ENCODE measurements at regions not wholly inside any gene's neighbourhood (a gene's known extent, or its start where the extent isn't known, plus 50 kb on each side); places are given as distances from the start of the nearest gene placed in this dataset.

DNA sequence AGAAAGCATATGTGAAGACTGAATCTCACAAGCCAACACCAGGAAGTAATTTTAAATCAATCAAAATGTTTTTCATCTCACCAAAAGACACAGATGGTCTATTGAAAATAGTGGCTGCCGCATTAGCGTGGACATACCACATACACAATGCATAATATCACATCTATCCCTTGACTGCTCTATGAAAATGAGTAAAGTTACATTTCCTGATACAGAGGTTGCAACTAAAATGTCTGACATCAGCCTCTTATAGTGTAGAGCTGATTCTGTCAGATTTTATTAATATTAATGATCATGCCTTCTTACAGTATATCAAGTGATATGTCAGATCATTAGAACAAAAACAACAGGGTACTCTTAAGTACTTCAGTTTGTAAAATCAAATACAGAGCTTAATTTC, 339.8 kb upstream of the EPHA7 start:
- Histone ChIP-seq H3K4me1 (ENCODE audit: control insufficient read depth in 4 of 4, insufficient read depth in 4 of 4, low read length in 3 of 4) (no peaks in the 10 kb centered on the region), H3K9me3 (ENCODE audit: control insufficient read depth in 4 of 4, low read length in 3 of 4) (no peaks in the 10 kb centered on the region), H3K27ac (ENCODE audit: low read depth in 1 of 2, low read length in 2 of 2) (no peak overlapping the region), H3K36me3 (ENCODE audit: control insufficient read depth in 4 of 4, insufficient read depth in 3 of 4, low read depth in 1 of 4, low read length in 3 of 4) (no peaks in the 10 kb centered on the region), H3K9ac (ENCODE audit: low read depth in 1 of 2, low read length in 2 of 2) (no peak overlapping the region), H3K27me3 (ENCODE audit: control insufficient read depth in 4 of 4, insufficient read depth in 4 of 4, low read length in 3 of 4) (no peaks in the 10 kb centered on the region), H3K4me3 (ENCODE audit: low read depth in 1 of 3, low read length in 3 of 3) (no peak overlapping the region)
- TF ChIP-seq YY1 (IDR thresholded peaks at IDR 0.05) = no peak
- TF ChIP-seq RAD21 (IDR thresholded peaks at IDR 0.05) = no peak
- no peak for TF ChIP-seq JUND (IDR thresholded peaks at IDR 0.05)
- TF ChIP-seq ZBTB33 (IDR thresholded peaks at IDR 0.05) = no peak
- TF ChIP-seq, protein P1, sequence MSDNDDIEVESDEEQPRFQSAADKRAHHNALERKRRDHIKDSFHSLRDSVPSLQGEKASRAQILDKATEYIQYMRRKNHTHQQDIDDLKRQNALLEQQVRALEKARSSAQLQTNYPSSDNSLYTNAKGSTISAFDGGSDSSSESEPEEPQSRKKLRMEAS (IDR thresholded peaks at IDR 0.05) = no peak
- TF ChIP-seq RXRA (IDR thresholded peaks at IDR 0.05) = no peak
- TF ChIP-seq, protein P2, sequence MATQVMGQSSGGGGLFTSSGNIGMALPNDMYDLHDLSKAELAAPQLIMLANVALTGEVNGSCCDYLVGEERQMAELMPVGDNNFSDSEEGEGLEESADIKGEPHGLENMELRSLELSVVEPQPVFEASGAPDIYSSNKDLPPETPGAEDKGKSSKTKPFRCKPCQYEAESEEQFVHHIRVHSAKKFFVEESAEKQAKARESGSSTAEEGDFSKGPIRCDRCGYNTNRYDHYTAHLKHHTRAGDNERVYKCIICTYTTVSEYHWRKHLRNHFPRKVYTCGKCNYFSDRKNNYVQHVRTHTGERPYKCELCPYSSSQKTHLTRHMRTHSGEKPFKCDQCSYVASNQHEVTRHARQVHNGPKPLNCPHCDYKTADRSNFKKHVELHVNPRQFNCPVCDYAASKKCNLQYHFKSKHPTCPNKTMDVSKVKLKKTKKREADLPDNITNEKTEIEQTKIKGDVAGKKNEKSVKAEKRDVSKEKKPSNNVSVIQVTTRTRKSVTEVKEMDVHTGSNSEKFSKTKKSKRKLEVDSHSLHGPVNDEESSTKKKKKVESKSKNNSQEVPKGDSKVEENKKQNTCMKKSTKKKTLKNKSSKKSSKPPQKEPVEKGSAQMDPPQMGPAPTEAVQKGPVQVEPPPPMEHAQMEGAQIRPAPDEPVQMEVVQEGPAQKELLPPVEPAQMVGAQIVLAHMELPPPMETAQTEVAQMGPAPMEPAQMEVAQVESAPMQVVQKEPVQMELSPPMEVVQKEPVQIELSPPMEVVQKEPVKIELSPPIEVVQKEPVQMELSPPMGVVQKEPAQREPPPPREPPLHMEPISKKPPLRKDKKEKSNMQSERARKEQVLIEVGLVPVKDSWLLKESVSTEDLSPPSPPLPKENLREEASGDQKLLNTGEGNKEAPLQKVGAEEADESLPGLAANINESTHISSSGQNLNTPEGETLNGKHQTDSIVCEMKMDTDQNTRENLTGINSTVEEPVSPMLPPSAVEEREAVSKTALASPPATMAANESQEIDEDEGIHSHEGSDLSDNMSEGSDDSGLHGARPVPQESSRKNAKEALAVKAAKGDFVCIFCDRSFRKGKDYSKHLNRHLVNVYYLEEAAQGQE (IDR thresholded peaks at IDR 0.05) = no peak
- no peak for TF ChIP-seq HNF4G (IDR thresholded peaks at IDR 0.05)
- no peak for TF ChIP-seq FOXA2 (IDR thresholded peaks at IDR 0.05)
- no peak for TF ChIP-seq FOXA1 (IDR thresholded peaks at IDR 0.05)
- no peak for TF ChIP-seq NR2F2 (IDR thresholded peaks at IDR 0.05)
- no peak for TF ChIP-seq CTCF (IDR thresholded peaks at IDR 0.05; ENCODE audit: low read depth, low read length, missing input control)
- WGBS = 92% methylated on average over 2 of the region's 2 CpGs
- DNase-seq (ENCODE audit: low spot score) = no peak

- TF ChIP-seq GABPA (IDR thresholded peaks at IDR 0.05 in 1 of 2, conservative IDR thresholded peaks at IDR 0.05 in 1 of 2) (no peak), HNF4G (IDR thresholded peaks at IDR 0.05) (no peak), HNF4A (conservative IDR thresholded peaks at IDR 0.05) (no peak), RAD21 (IDR thresholded peaks at IDR 0.05) (no peak), RXRA (IDR thresholded peaks at IDR 0.05) (no peak)
- no peaks in the 10 kb centered on the region for H3K36me3 ChIP-seq (ENCODE audit: control insufficient read depth in 4 of 4, insufficient read depth in 3 of 4, low read depth in 1 of 4, low read length in 3 of 4)
- DNase-seq (ENCODE audit: low spot score) = no peak
- H3K4me1 ChIP-seq (ENCODE audit: control insufficient read depth in 4 of 4, insufficient read depth in 4 of 4, low read length in 3 of 4) = no peaks in the 10 kb centered on the region
- H3K9ac ChIP-seq (ENCODE audit: low read depth in 1 of 2, low read length in 2 of 2) = no peak overlapping the region
- no peak overlapping the region for H3K27ac ChIP-seq (ENCODE audit: low read depth in 1 of 2, low read length in 2 of 2)
- H3K27me3 ChIP-seq (ENCODE audit: control insufficient read depth in 4 of 4, insufficient read depth in 4 of 4, low read length in 3 of 4) = no peaks in the 10 kb centered on the region
- no peak overlapping the region for H3K4me3 ChIP-seq (ENCODE audit: low read depth in 1 of 3, low read length in 3 of 3)
- 42% methylated on average over 2 of the region's 2 CpGs for WGBS
- H3K9me3 ChIP-seq (ENCODE audit: control insufficient read depth in 4 of 4, low read length in 3 of 4) = no peaks in the 10 kb centered on the region
Observed at GRCh38 chr6:93751969-93752368, 332.6 kb upstream of the EPHA7 start.
